ENCODE measurements at regions not wholly inside any gene's neighbourhood (a gene's known extent, or its start where the extent isn't known, plus 50 kb on each side); places are given as distances from the start of the nearest gene placed in this dataset.

GRCh38 chr11:115918576-115918975 lies 414.4 kb upstream of the CADM1 start:
- TF ChIP-seq POLR2AphosphoS5 (IDR thresholded peaks at IDR 0.05; ENCODE audit: low read depth, low read length) (no peak), CTCF (IDR thresholded peaks at IDR 0.05) (no peak), SIN3A (IDR thresholded peaks at IDR 0.05; ENCODE audit: borderline replicate concordance, insufficient read depth, low read depth, low read length) (no peak)
